Fibroblast of lung (primary cell): ENCODE measurements at regions not wholly inside any gene's neighbourhood (a gene's known extent, or its start where the extent isn't known, plus 50 kb on each side); places are given as distances from the start of the nearest gene placed in this dataset.
A peak's percentile ranks its signal among the peaks of the same experiment; 100 is the strongest.

Experiments
- DNase-seq, 2 donors: peaks; one replicate each; pipeline versions ENCODE4 v3.0.0 to v3.0.0-alpha.2; 2010; ENCODE audit warnings: low read depth in 2 of 2
- H2AFZ ChIP-seq: 2 replicates; pipeline ENCODE4 v1.5.1; 2012; ENCODE audit warnings: low read length, control low read depth, inconsistent platforms
- H3K27ac ChIP-seq: 2 replicates; pipeline ENCODE4 v1.5.1; 2011; ENCODE audit warnings: low read length, control low read depth; ENCODE audit not compliant: insufficient read depth
- H3K27me3 ChIP-seq: 2 replicates; pipeline ENCODE4 v1.5.1; 2011; ENCODE audit warnings: mild to moderate bottlenecking, low read length; ENCODE audit not compliant: control insufficient read depth, insufficient read depth
- H3K36me3 ChIP-seq: 2 replicates; pipeline ENCODE4 v1.5.1; 2011; ENCODE audit warnings: low read length; ENCODE audit not compliant: control insufficient read depth, insufficient read depth
- H3K4me1 ChIP-seq: 2 replicates; pipeline ENCODE4 v1.5.1; 2011; ENCODE audit warnings: low read length; ENCODE audit not compliant: control insufficient read depth, insufficient read depth; ENCODE audit errors: extremely low read depth
- H3K4me2 ChIP-seq: 2 replicates; pipeline ENCODE4 v1.5.1; 2011; ENCODE audit warnings: low read length, control low read depth; ENCODE audit not compliant: insufficient read depth; ENCODE audit errors: extremely low read depth
- H3K4me3 ChIP-seq, 4 experiments: fragments of 200-600 bp in 1 of 4; sonication (generic) in 1 of 4; replicated peaks in 1 of 4; 2 replicates each; pipeline ENCODE4 v1.5.1; 2011 to 2016; ENCODE audit warnings: low read length in 4 of 4, low read depth in 3 of 4, mild to moderate bottlenecking in 3 of 4, control low read depth in 2 of 4, inconsistent platforms in 1 of 4, mixed read lengths in 1 of 4; ENCODE audit not compliant: insufficient read depth in 1 of 4; ENCODE audit errors: control extremely low read depth in 1 of 4
- H3K79me2 ChIP-seq: 2 replicates; pipeline ENCODE4 v1.5.1; 2012; ENCODE audit warnings: mild to moderate bottlenecking, low read length, inconsistent platforms; ENCODE audit not compliant: control insufficient read depth, insufficient read depth
- H3K9ac ChIP-seq: 2 replicates; pipeline ENCODE4 v1.5.1; 2011; ENCODE audit warnings: mild to moderate bottlenecking, low read length, control low read depth; ENCODE audit not compliant: insufficient read depth
- H3K9me3 ChIP-seq: 2 replicates; pipeline ENCODE4 v1.5.1; 2012; ENCODE audit warnings: low read depth, low read length; ENCODE audit not compliant: control insufficient read depth, insufficient read depth
- H4K20me1 ChIP-seq: 2 replicates; pipeline ENCODE4 v1.5.1; 2011; ENCODE audit warnings: low read length; ENCODE audit not compliant: control insufficient read depth, insufficient read depth; ENCODE audit errors: extremely low read depth
- EZH2 ChIP-seq: IDR thresholded peaks from 2 replicates; pipeline ENCODE4 v1.5.1; 2012; ENCODE audit warnings: low read length, control low read depth, mild to moderate bottlenecking; ENCODE audit errors: missing control alignments
- TF ChIP-seq, protein P1 (sequence below), 2 donors: IDR thresholded peaks in 1 of 2; conservative IDR thresholded peaks in 1 of 2; 1 replicate in 1 of 2; 2 replicates in 1 of 2; pipeline ENCODE4 v1.5.1; 2011 to 2012; ENCODE audit warnings: low read length in 2 of 2, control low read depth in 1 of 2, inconsistent platforms in 1 of 2, low read depth in 1 of 2, mild to moderate bottlenecking in 1 of 2

DNA sequence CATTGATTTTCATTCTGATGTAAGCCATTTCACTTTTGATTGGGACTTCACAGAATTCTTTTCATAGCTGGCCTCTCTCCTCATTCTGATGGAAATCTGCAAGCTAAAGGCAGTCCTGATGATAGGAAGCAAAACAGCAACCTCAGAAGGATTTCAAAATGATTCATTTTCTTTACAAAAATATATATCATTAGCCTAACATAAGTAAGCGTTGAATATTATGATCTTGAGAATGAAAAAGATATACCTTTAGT lies 143.1 kb upstream of the GJE1 start:
- TF ChIP-seq, protein P1, sequence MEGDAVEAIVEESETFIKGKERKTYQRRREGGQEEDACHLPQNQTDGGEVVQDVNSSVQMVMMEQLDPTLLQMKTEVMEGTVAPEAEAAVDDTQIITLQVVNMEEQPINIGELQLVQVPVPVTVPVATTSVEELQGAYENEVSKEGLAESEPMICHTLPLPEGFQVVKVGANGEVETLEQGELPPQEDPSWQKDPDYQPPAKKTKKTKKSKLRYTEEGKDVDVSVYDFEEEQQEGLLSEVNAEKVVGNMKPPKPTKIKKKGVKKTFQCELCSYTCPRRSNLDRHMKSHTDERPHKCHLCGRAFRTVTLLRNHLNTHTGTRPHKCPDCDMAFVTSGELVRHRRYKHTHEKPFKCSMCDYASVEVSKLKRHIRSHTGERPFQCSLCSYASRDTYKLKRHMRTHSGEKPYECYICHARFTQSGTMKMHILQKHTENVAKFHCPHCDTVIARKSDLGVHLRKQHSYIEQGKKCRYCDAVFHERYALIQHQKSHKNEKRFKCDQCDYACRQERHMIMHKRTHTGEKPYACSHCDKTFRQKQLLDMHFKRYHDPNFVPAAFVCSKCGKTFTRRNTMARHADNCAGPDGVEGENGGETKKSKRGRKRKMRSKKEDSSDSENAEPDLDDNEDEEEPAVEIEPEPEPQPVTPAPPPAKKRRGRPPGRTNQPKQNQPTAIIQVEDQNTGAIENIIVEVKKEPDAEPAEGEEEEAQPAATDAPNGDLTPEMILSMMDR (conservative IDR thresholded peaks at IDR 0.05 in 1 of 2, IDR thresholded peaks at IDR 0.05 in 1 of 2; ENCODE audit: low read depth in 1 of 2, low read length in 2 of 2): no peak
- TF ChIP-seq EZH2: no peak
- Histone ChIP-seq H3K27me3 (no peaks in the 10 kb centered on the region), H3K4me1 (peaks cover 5% of the 10 kb centered on the region), H2AFZ (peak overlapping the region; percentile 48), H3K79me2 (no peaks in the 10 kb centered on the region), H3K36me3 (no peaks in the 10 kb centered on the region), H3K27ac (no peak overlapping the region), H4K20me1 (no peaks in the 10 kb centered on the region), H3K4me3 (no peak overlapping the region), H3K4me2 (peak overlapping the region; percentile 48), H3K9ac (no peak overlapping the region), H3K9me3 (no peaks in the 10 kb centered on the region)
- no peak for DNase-seq

DNA sequence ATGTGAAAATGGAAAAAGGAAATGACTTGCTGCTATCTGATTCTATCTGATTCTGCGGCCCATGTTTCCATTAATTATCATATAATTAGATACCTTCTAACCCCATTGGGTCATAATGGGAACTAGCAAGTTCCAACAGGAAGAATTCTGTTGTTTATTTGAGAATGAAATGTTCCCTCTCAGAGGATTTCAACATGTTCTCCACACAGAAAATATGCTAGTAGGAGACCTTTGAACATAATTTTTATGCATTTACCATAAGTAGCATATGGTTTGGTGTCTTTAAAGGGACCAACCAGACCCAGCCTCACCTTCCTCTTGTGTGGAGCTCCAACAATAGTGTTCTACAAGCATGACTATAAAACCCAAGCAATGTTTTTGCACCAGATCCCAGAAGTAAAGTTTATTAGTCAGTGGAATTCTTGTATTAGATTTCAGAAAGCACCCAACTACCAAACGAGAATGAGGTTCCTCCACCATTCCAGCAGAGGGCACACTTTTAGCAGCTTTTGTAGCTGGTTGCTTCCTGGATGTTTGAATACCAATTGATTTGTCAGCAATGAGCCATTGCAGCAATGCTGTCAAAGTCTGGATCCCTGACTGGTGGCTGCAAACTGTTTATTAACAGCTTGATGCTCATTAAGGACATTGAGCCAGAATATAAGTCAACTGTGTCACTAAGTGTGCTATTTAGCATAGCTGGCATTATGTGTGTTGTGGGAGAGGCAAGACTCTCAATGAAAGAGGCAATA lies 143.6 kb upstream of the GJE1 start:
- peaks cover 5% of the 10 kb centered on the region for H3K4me1 ChIP-seq
- H2AFZ ChIP-seq: peak overlapping the region; percentile 48
- no peaks in the 10 kb centered on the region for H3K27me3 ChIP-seq
- no peak overlapping the region for H3K9ac ChIP-seq
- peak overlapping the region; percentile 48 for H3K4me2 ChIP-seq
- no peaks in the 10 kb centered on the region for H3K36me3 ChIP-seq
- peak; percentile 61 to 82 for DNase-seq
- no peaks in the 10 kb centered on the region for H3K9me3 ChIP-seq
- H4K20me1 ChIP-seq: no peaks in the 10 kb centered on the region
- TF ChIP-seq, protein P1 (conservative IDR thresholded peaks at IDR 0.05 in 1 of 2, IDR thresholded peaks at IDR 0.05 in 1 of 2; ENCODE audit: low read depth in 1 of 2, low read length in 2 of 2): peak; percentile 87 to 90
- TF ChIP-seq EZH2: no peak
- no peak overlapping the region for H3K4me3 ChIP-seq
- no peaks in the 10 kb centered on the region for H3K79me2 ChIP-seq
- no peak overlapping the region for H3K27ac ChIP-seq

DNA sequence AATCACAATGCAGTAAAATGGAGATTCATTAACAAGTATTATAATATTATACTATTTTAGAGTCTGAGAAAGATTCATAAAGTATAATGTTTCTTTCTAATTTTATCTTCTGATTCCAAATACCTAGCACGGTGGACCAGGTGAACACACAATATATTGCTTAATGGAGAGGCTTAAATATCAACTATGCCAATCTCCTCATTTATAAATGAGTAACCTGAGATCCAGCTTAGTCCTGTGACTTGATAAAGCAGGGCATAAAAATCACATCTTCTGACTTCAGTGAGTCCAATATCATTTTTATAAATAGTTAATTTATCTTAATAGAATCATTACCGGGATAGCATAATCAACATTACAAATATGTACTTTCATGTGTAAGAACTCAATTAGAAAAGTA lies 144.4 kb upstream of the GJE1 start:
- H3K4me3 ChIP-seq: no peak overlapping the region
- H2AFZ ChIP-seq: no peak overlapping the region
- H3K9ac ChIP-seq: no peak overlapping the region
- no peak overlapping the region for H3K27ac ChIP-seq
- H3K4me1 ChIP-seq: peaks cover 5% of the 10 kb centered on the region
- H3K79me2 ChIP-seq: no peaks in the 10 kb centered on the region
- H3K4me2 ChIP-seq: no peak overlapping the region
- H3K9me3 ChIP-seq: no peaks in the 10 kb centered on the region
- H3K36me3 ChIP-seq: no peaks in the 10 kb centered on the region
- H4K20me1 ChIP-seq: no peaks in the 10 kb centered on the region
- no peaks in the 10 kb centered on the region for H3K27me3 ChIP-seq
- TF ChIP-seq, protein P1 (conservative IDR thresholded peaks at IDR 0.05 in 1 of 2, IDR thresholded peaks at IDR 0.05 in 1 of 2; ENCODE audit: low read depth in 1 of 2, low read length in 2 of 2): no peak
- DNase-seq: no peak
